Embryonic facial prominence (tissue), 1 donor: ENCODE measurements at regions not wholly inside any gene's neighbourhood (a gene's known extent, or its start where the extent isn't known, plus 50 kb on each side); places are given as distances from the start of the nearest gene placed in this dataset.
"Not testable (repeated sequence)": the region's sequence is repeated elsewhere in the genome, so short reads cannot be mapped to it uniquely, and the experiment has no call there.

Experiments
- DNase-seq: peaks from one replicate; pipeline ENCODE4 v3.0.0-alpha.2; 2016; ENCODE audit errors: extremely low spot score

GRCh38 chr7:146057958-146058357 is 58.6 kb upstream of the CNTNAP2 start:
- no peak for DNase-seq

- no peak for DNase-seq
Measured at GRCh38 chr7:146054909-146055308, 61.7 kb upstream of the CNTNAP2 start.

- DNase-seq: no peak
Measured at GRCh38 chr7:146053492-146053891, 63.1 kb upstream of the CNTNAP2 start.

GRCh38 chr7:146043310-146043709 is 73.3 kb upstream of the CNTNAP2 start:
- DNase-seq: not testable (repeated sequence)

- no peak for DNase-seq
Measured at GRCh38 chr7:146028251-146028750, 88.3 kb upstream of the CNTNAP2 start.

- DNase-seq: no peak
Measured at GRCh38 chr7:146027243-146027642, 89.4 kb upstream of the CNTNAP2 start.

- DNase-seq: no peak
Measured at GRCh38 chr7:146022776-146023175, 93.8 kb upstream of the CNTNAP2 start.

GRCh38 chr7:146019041-146020004 is 97.3 kb upstream of the CNTNAP2 start:
- not testable (repeated sequence) for DNase-seq

GRCh38 chr7:146017366-146017765 is 99.2 kb upstream of the CNTNAP2 start:
- DNase-seq: not testable (repeated sequence)

GRCh38 chr7:146014154-146014553 is 102.4 kb upstream of the CNTNAP2 start:
- DNase-seq: not testable (repeated sequence)

- DNase-seq: no peak
Measured at GRCh38 chr7:146008293-146008692, 108.3 kb upstream of the CNTNAP2 start.

- no peak for DNase-seq
Measured at GRCh38 chr7:146004805-146005204, 111.8 kb upstream of the CNTNAP2 start.

- DNase-seq: no peak
Measured at GRCh38 chr7:146002431-146003078, 114.0 kb upstream of the CNTNAP2 start.

- no peak for DNase-seq
Measured at GRCh38 chr7:146002008-146002407, 114.6 kb upstream of the CNTNAP2 start.

GRCh38 chr7:146000882-146001281 is 115.7 kb upstream of the CNTNAP2 start:
- DNase-seq: no peak

- no peak for DNase-seq
Measured at GRCh38 chr7:145989469-145989868, 127.1 kb upstream of the CNTNAP2 start.

- no peak for DNase-seq
Measured at GRCh38 chr7:145986248-145986874, 130.2 kb upstream of the CNTNAP2 start.

GRCh38 chr7:145978769-145979168 is 137.8 kb upstream of the CNTNAP2 start:
- DNase-seq: no peak

- DNase-seq: no peak
Measured at GRCh38 chr7:145959981-145960380, 156.6 kb upstream of the CNTNAP2 start.

- no peak for DNase-seq
Measured at GRCh38 chr7:145957160-145957890, 159.3 kb upstream of the CNTNAP2 start.

GRCh38 chr7:145951566-145951965 is 165.0 kb upstream of the CNTNAP2 start:
- DNase-seq: no peak

- no peak for DNase-seq
Measured at GRCh38 chr7:145928937-145929336, 187.7 kb upstream of the CNTNAP2 start.
